NCI-H446 (cell line): ENCODE measurements at regions not wholly inside any gene's neighbourhood (a gene's known extent, or its start where the extent isn't known, plus 50 kb on each side); places are given as distances from the start of the nearest gene placed in this dataset.
"Not testable (repeated sequence)": the region's sequence is repeated elsewhere in the genome, so short reads cannot be mapped to it uniquely, and the experiment has no call there.

Experiments
- DNase-seq, 2 experiments: peaks; one replicate each; lab custom pipeline; 2025; lab: John Stamatoyannopoulos, UW

- not testable (repeated sequence) for DNase-seq
These were observed 96.9 kb upstream of the BNIP2 start for GRCh38 chr15:59785981-59786380.

- not testable (repeated sequence) for DNase-seq
These were observed 94.8 kb upstream of the BNIP2 start for GRCh38 chr15:59783774-59784520.

GRCh38 chr15:59779110-59779509 lies 90.0 kb upstream of the BNIP2 start:
- DNase-seq = no peak

- DNase-seq = no peak
These were observed 75.7 kb upstream of the BNIP2 start for GRCh38 chr15:59764775-59765174.

- DNase-seq = no peak
These were observed 73.4 kb upstream of the BNIP2 start for GRCh38 chr15:59762558-59762957.

- not testable (repeated sequence) for DNase-seq
These were observed 71.1 kb upstream of the BNIP2 start for GRCh38 chr15:59760256-59760655.

GRCh38 chr15:59751552-59752413 lies 62.7 kb upstream of the BNIP2 start:
- no peak for DNase-seq

- DNase-seq = no peak
These were observed 57.7 kb upstream of the BNIP2 start for GRCh38 chr15:59746777-59747176.

GRCh38 chr15:59741274-59741906 lies 52.3 kb upstream of the BNIP2 start:
- DNase-seq = peak; percentile 46 to 80

- DNase-seq = no peak
These were observed 50.6 kb upstream of the BNIP2 start for GRCh38 chr15:59739557-59740186.
